AG10803 (cell line): ENCODE measurements at regions not wholly inside any gene's neighbourhood (a gene's known extent, or its start where the extent isn't known, plus 50 kb on each side); places are given as distances from the start of the nearest gene placed in this dataset.

Source experiments
- DNase-seq: peaks from one replicate; pipeline ENCODE4 v3.0.0; 2010; ENCODE audit warnings: low read depth
- H3K4me3 ChIP-seq: 2 replicates; pipeline ENCODE4 v1.5.1; 2011; ENCODE audit warnings: mild to moderate bottlenecking, low read length, control low read depth
- CTCF ChIP-seq: conservative IDR thresholded peaks from 2 replicates; pipeline ENCODE4 v1.5.1; 2011; ENCODE audit warnings: mild to moderate bottlenecking, low read length, control low read depth, inconsistent platforms

GRCh38 chr6:11923621-11924020 is 88.5 kb upstream of the HIVEP1 start:
- no peak for TF ChIP-seq CTCF
- DNase-seq = no peak
- H3K4me3 ChIP-seq = no peak overlapping the region

- DNase-seq = no peak
- no peak for TF ChIP-seq CTCF
- H3K4me3 ChIP-seq = no peak overlapping the region
These were observed 89.2 kb upstream of the HIVEP1 start for GRCh38 chr6:11922901-11923300.

GRCh38 chr6:11921751-11922150 is 90.4 kb upstream of the HIVEP1 start:
- no peak overlapping the region for H3K4me3 ChIP-seq
- no peak for TF ChIP-seq CTCF
- peak; percentile 27 for DNase-seq

- no peak overlapping the region for H3K4me3 ChIP-seq
- no peak for TF ChIP-seq CTCF
- peak; percentile 93 for DNase-seq
These were observed 91.1 kb upstream of the HIVEP1 start for GRCh38 chr6:11921017-11921438.

- H3K4me3 ChIP-seq = no peak overlapping the region
- TF ChIP-seq CTCF = no peak
- DNase-seq = no peak
These were observed 91.5 kb upstream of the HIVEP1 start for GRCh38 chr6:11920566-11920965.

GRCh38 chr6:11919771-11920440 is 92.2 kb upstream of the HIVEP1 start:
- peak; percentile 47 for DNase-seq
- 0 out of 2 replicates have a peak, but pooled peaks have one; percentile 5 for TF ChIP-seq CTCF

More at GRCh38 chr6:11919771-11920440, 92.2 kb upstream of the HIVEP1 start:
- no peak overlapping the region for H3K4me3 ChIP-seq
